Panc1 (cell line): ENCODE measurements at regions not wholly inside any gene's neighbourhood (a gene's known extent, or its start where the extent isn't known, plus 50 kb on each side); places are given as distances from the start of the nearest gene placed in this dataset.

Experiments used
- ATAC-seq: fragments of 200-7000 bp; cut with Tn5 transposase; 2 replicates; pipeline ENCODE4 v1.9.1; 2020; ENCODE audit warnings: mild to moderate bottlenecking, moderate library complexity
- BruUV-seq: library from RNA; stranded (reverse); fragments of 400-500 nt; replicated peaks from 2 replicates; lab custom pipeline; 2021; lab: Mats Ljungman, UMichigan
- CTCF ChIA-PET: fragments of 300-600 bp; sonication (Branson Sonifier 250); formaldehyde crosslinking; loops from one replicate; lab custom pipeline; 2022; ENCODE audit warnings: antibody characterized with exemption; lab: Charles Lee
- POLR2A ChIA-PET: fragments of 300-600 bp; sonication (Branson Sonifier 250); formaldehyde crosslinking; loops from one replicate; lab custom pipeline; 2022; ENCODE audit warnings: antibody characterized with exemption; lab: Charles Lee
- DNase-seq: peaks from one replicate; pipeline ENCODE4 v3.0.0-alpha.2; 2010; ENCODE audit warnings: low read depth, low spot score
- H3K27ac ChIP-seq: 2 replicates; pipeline ENCODE4 v1.5.1; 2011; ENCODE audit warnings: mild to moderate bottlenecking, low read length, inconsistent platforms
- H3K27me3 ChIP-seq: fragments of 200-500 bp; sonication (Bioruptor generic); 2 replicates; pipeline ENCODE4 v1.6.0; 2014; ENCODE audit warnings: low read length, inconsistent platforms; ENCODE audit not compliant: control insufficient read depth, insufficient read depth
- H3K36me3 ChIP-seq: fragments of 200-500 bp; sonication (Bioruptor generic); 2 replicates; pipeline ENCODE4 v1.5.1; 2014; ENCODE audit warnings: inconsistent platforms, mild to moderate bottlenecking, low read length, moderate library complexity; ENCODE audit not compliant: control insufficient read depth, insufficient read depth
- H3K4me1 ChIP-seq: 2 replicates; pipeline ENCODE4 v1.5.1; 2011; ENCODE audit warnings: inconsistent platforms, mild to moderate bottlenecking, low read length, moderate library complexity; ENCODE audit not compliant: control insufficient read depth, insufficient read depth
- H3K4me3 ChIP-seq, 2 experiments: 2 replicates each; pipeline ENCODE4 v1.5.1; 2011 to 2012; ENCODE audit warnings: low read depth in 2 of 2, low read length in 2 of 2, mild to moderate bottlenecking in 2 of 2, inconsistent platforms in 1 of 2, moderate library complexity in 1 of 2
- H3K9me3 ChIP-seq: fragments of 200-500 bp; sonication (Bioruptor generic); 2 replicates; pipeline ENCODE4 v1.5.1; 2014; ENCODE audit warnings: low read depth, mild to moderate bottlenecking, inconsistent platforms, low read length, moderate library complexity; ENCODE audit not compliant: control insufficient read depth, insufficient read depth
- CTCF ChIP-seq: fragments of 450-650 bp; IDR thresholded peaks from 2 replicates; pipeline ENCODE4 v1.5.1; 2017; ENCODE audit warnings: mild to moderate bottlenecking
- POLR2AphosphoS5 ChIP-seq: IDR thresholded peaks from 2 replicates; pipeline ENCODE4 v1.6.1; 2012; ENCODE audit warnings: mild to moderate bottlenecking, low read depth, low read length, moderate library complexity
- REST ChIP-seq, 2 experiments: IDR thresholded peaks; 2 replicates each; pipeline ENCODE4 v1.6.1; 2011 to 2012; ENCODE audit warnings: low read depth in 2 of 2, control low read depth in 1 of 2, low read length in 1 of 2, mild to moderate bottlenecking in 1 of 2, moderate library complexity in 1 of 2; ENCODE audit not compliant: insufficient read depth in 1 of 2
- SIN3A ChIP-seq: IDR thresholded peaks from 2 replicates; pipeline ENCODE4 v1.6.1; 2012; ENCODE audit warnings: low read depth, mild to moderate bottlenecking, low read length, moderate library complexity, borderline replicate concordance; ENCODE audit not compliant: insufficient read depth
- TCF7L2 ChIP-seq: IDR thresholded peaks from 2 replicates; pipeline ENCODE4 v1.6.1; 2011; ENCODE audit warnings: mild to moderate bottlenecking, low read depth, low read length, inconsistent platforms
- in situ Hi-C: cut with HindIII; loops from 2 replicates; pipeline ENCODE4 v1.10.0; 2016; ENCODE audit warnings: low sequenced_read_pairs, low pct_unique_long_range_greater_than_20kb
- intact Hi-C: fragments of 100-400 bp; cut with micrococcal nuclease; formaldehyde crosslinking; loops from one replicate; pipeline ENCODE4 v1.10.0; 2022; ENCODE audit not compliant: unreplicated experiment

- ChIA-PET POLR2A (interaction anchor here (0.6 kb wide), 1 partner anchor 29 kb away, joined by 7 read pairs; no protein-coding TSS in a partner anchor), CTCF (no interaction called here)
- no peak for ATAC-seq
- TF ChIP-seq REST (IDR thresholded peaks at IDR 0.05; ENCODE audit: insufficient read depth in 1 of 2, low read depth in 2 of 2, low read length in 1 of 2) (no peak), CTCF (no peak), POLR2AphosphoS5 (no peak), TCF7L2 (no peak), SIN3A (no peak)
- H3K4me1 ChIP-seq = no peaks in the 10 kb centered on the region
- DNase-seq = no peak
- H3K9me3 ChIP-seq = no peaks in the 10 kb centered on the region
- intact Hi-C loops = no loop called here
- no TSS peak for BruUV-seq
- H3K4me3 ChIP-seq = no peak overlapping the region
- H3K36me3 ChIP-seq = no peaks in the 10 kb centered on the region
- H3K27ac ChIP-seq = no peak overlapping the region
- no peaks in the 10 kb centered on the region for H3K27me3 ChIP-seq
- in situ Hi-C loops = no loop called here
Measured at GRCh38 chr5:72741805-72742204, 74.7 kb upstream of the TNPO1 start.

DNA sequence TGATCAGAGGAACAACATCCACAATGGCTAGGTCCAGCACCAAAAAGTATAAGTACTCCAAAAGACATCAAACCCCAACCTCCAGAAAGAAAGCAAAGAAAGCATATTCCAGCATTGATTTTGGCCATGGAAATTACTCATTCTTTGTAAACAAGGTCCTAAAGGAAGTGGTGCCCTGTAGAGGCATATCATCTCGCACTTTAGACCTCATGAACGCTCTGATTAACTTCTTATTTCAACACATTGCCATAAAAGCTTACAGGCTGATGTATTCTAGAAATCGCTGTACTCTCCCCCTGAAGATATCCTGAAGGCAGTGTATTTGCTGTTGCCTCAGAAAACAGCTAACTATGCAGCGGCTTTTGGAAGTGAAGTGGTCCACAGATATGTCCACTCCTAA is 82.7 kb upstream of the TNPO1 start:
- ATAC-seq (no peak), DNase-seq (no peak)
- BruUV-seq = no TSS peak
- ChIA-PET CTCF (no interaction called here), POLR2A (no interaction called here)
- no peaks in the 10 kb centered on the region for H3K36me3 ChIP-seq
- no peak overlapping the region for H3K27ac ChIP-seq
- H3K9me3 ChIP-seq = no peaks in the 10 kb centered on the region
- no peak overlapping the region for H3K4me3 ChIP-seq
- TF ChIP-seq TCF7L2 (no peak), SIN3A (no peak), CTCF (no peak), POLR2AphosphoS5 (no peak), REST (IDR thresholded peaks at IDR 0.05; ENCODE audit: insufficient read depth in 1 of 2, low read depth in 2 of 2, low read length in 1 of 2) (no peak)
- H3K4me1 ChIP-seq = no peaks in the 10 kb centered on the region
- in situ Hi-C loops = no loop called here
- no peaks in the 10 kb centered on the region for H3K27me3 ChIP-seq
- intact Hi-C loops = no loop called here
